ENCODE measurements at regions not wholly inside any gene's neighbourhood (a gene's known extent, or its start where the extent isn't known, plus 50 kb on each side); places are given as distances from the start of the nearest gene placed in this dataset.
"Not testable (repeated sequence)": the region's sequence is repeated elsewhere in the genome, so short reads cannot be mapped to it uniquely, and the experiment has no call there.

- DNase-seq: peak; percentile 26
Observed at GRCh38 chr4:177251237-177251636, 58.4 kb upstream of the NEIL3 start.

GRCh38 chr4:177255359-177255758 lies 54.3 kb upstream of the NEIL3 start:
- DNase-seq: no peak

GRCh38 chr4:177256950-177257349 lies 52.7 kb upstream of the NEIL3 start:
- DNase-seq: no peak

- not testable (repeated sequence) for DNase-seq
Observed at GRCh38 chr4:177259466-177259865, 50.2 kb upstream of the NEIL3 start.
